Retina (tissue), 1 donor: ENCODE measurements at regions not wholly inside any gene's neighbourhood (a gene's known extent, or its start where the extent isn't known, plus 50 kb on each side); places are given as distances from the start of the nearest gene placed in this dataset.

Experiments used
- DNase-seq: peaks from one replicate; pipeline ENCODE4 v3.0.0-alpha.2; 2016

- DNase-seq = peak; percentile 29
These were observed 456.2 kb downstream of the CD109 start for GRCh38 chr6:74152096-74152675.

- DNase-seq = no peak
These were observed 449.9 kb downstream of the CD109 start for GRCh38 chr6:74145931-74146330.

- DNase-seq = no peak
These were observed 441.9 kb downstream of the CD109 start for GRCh38 chr6:74137911-74138310.

- no peak for DNase-seq
These were observed 438.3 kb downstream of the CD109 start for GRCh38 chr6:74134327-74134726.

- DNase-seq = no peak
These were observed 437.1 kb downstream of the CD109 start for GRCh38 chr6:74133073-74133472.

- DNase-seq = no peak
These were observed 434.6 kb downstream of the CD109 start for GRCh38 chr6:74130641-74131040.

GRCh38 chr6:74128536-74128935 lies 432.5 kb downstream of the CD109 start:
- DNase-seq = no peak

GRCh38 chr6:74117113-74117512 lies 421.1 kb downstream of the CD109 start:
- DNase-seq = no peak

GRCh38 chr6:74115674-74116073 lies 419.7 kb downstream of the CD109 start:
- no peak for DNase-seq

- DNase-seq = no peak
These were observed 418.4 kb downstream of the CD109 start for GRCh38 chr6:74114428-74114827.

GRCh38 chr6:74113901-74114300 lies 417.9 kb downstream of the CD109 start:
- DNase-seq = no peak

GRCh38 chr6:74103417-74103816 lies 407.4 kb downstream of the CD109 start:
- no peak for DNase-seq

GRCh38 chr6:74100719-74101287 lies 404.8 kb downstream of the CD109 start:
- DNase-seq = no peak

GRCh38 chr6:74096329-74096728 lies 400.3 kb downstream of the CD109 start:
- DNase-seq = no peak

GRCh38 chr6:74093361-74093760 lies 397.4 kb downstream of the CD109 start:
- no peak for DNase-seq

GRCh38 chr6:74091794-74092157 lies 395.8 kb downstream of the CD109 start:
- no peak for DNase-seq

GRCh38 chr6:74091136-74091793 lies 395.3 kb downstream of the CD109 start:
- peak; percentile 29 for DNase-seq

- no peak for DNase-seq
These were observed 391.9 kb downstream of the CD109 start for GRCh38 chr6:74087899-74088298.

- no peak for DNase-seq
These were observed 379.9 kb downstream of the CD109 start for GRCh38 chr6:74075896-74076295.

- DNase-seq = no peak
These were observed 379.3 kb downstream of the CD109 start for GRCh38 chr6:74075323-74075722.

- DNase-seq = no peak
These were observed 378.6 kb downstream of the CD109 start for GRCh38 chr6:74074645-74075044.

- no peak for DNase-seq
These were observed 378.0 kb downstream of the CD109 start for GRCh38 chr6:74073999-74074398.

- no peak for DNase-seq
These were observed 377.4 kb downstream of the CD109 start for GRCh38 chr6:74073429-74073828.

GRCh38 chr6:74071214-74071613 lies 375.2 kb downstream of the CD109 start:
- no peak for DNase-seq

GRCh38 chr6:74070711-74071110 lies 374.7 kb downstream of the CD109 start:
- DNase-seq = no peak
